ENCODE measurements at regions not wholly inside any gene's neighbourhood (a gene's known extent, or its start where the extent isn't known, plus 50 kb on each side); places are given as distances from the start of the nearest gene placed in this dataset.
A peak's percentile ranks its signal among the peaks of the same experiment; 100 is the strongest.

- H3K9ac ChIP-seq (ENCODE audit: insufficient read depth, low read length, poor library complexity, severe bottlenecking): no peak overlapping the region
- Mint-ChIP-seq H3K4me1 (no peaks in the 10 kb centered on the region), H3K27ac (peak overlapping the region in 1 of 7 donors; percentile 30), H3K36me3 (no peaks in the 10 kb centered on the region), H3K4me3 (no peak overlapping the region), H3K9me3 (peaks cover 0 to 3% (median 2%) of the 10 kb centered on the region in 7 donors), H3K27me3 (ENCODE audit: low read depth in 3 of 3) (peaks cover 10 to 17% (median 10%) of the 10 kb centered on the region in 3 donors)
- no peak overlapping the region for H3K4me3 ChIP-seq (replicated peaks in 1 of 3; ENCODE audit: low read depth in 2 of 3, low read length in 3 of 3)
- no peak for TF ChIP-seq CTCF (IDR thresholded peaks at IDR 0.05)
- H3K27ac ChIP-seq (ENCODE audit: low read depth in 1 of 2, low read length in 2 of 2): no peak overlapping the region
- intact Hi-C loops (cut with micrococcal nuclease): no loop called here
- no peaks in the 10 kb centered on the region for H3K4me1 ChIP-seq (ENCODE audit: control insufficient read depth in 1 of 2, insufficient read depth in 2 of 2, low read length in 2 of 2)
- H2AFZ ChIP-seq (ENCODE audit: insufficient read depth, low read depth, low read length, poor library complexity, severe bottlenecking): no peak overlapping the region
- no peak overlapping the region for H3K4me2 ChIP-seq (replicated peaks; ENCODE audit: extremely low read depth, low read length, poor library complexity, severe bottlenecking)
- H3K36me3 ChIP-seq (replicated peaks in 1 of 2; ENCODE audit: control insufficient read depth in 1 of 2, insufficient read depth in 2 of 2, low read length in 2 of 2): no peaks in the 10 kb centered on the region
- peaks cover 0 to 2% of the 10 kb centered on the region in 2 donors for H3K27me3 ChIP-seq (ENCODE audit: control insufficient read depth in 2 of 2, insufficient read depth in 2 of 2, low read length in 2 of 2)
- H4K20me1 ChIP-seq (ENCODE audit: insufficient read depth, low read length): no peaks in the 10 kb centered on the region
- no peak for DNase-seq
- H3K79me2 ChIP-seq (ENCODE audit: insufficient read depth, low read length): no peaks in the 10 kb centered on the region
- H3K9me3 ChIP-seq (replicated peaks in 1 of 2; ENCODE audit: control insufficient read depth in 1 of 2, insufficient read depth in 1 of 2, low read length in 2 of 2): no peaks in the 10 kb centered on the region
- 93% methylated on average over 2 of the region's 4 CpGs for WGBS (ENCODE audit: insufficient coverage)
These were observed 65.5 kb upstream of the SIX2 start for GRCh38 chr2:45074713-45075112.

GRCh38 chr2:45072862-45073237, 63.6 kb upstream of the SIX2 start:
- no peak for TF ChIP-seq CTCF (IDR thresholded peaks at IDR 0.05)
- Histone ChIP-seq H3K9ac (ENCODE audit: insufficient read depth, low read length, poor library complexity, severe bottlenecking) (no peak overlapping the region), H3K9me3 (replicated peaks in 1 of 2; ENCODE audit: control insufficient read depth in 1 of 2, insufficient read depth in 1 of 2, low read length in 2 of 2) (no peaks in the 10 kb centered on the region), H3K27me3 (ENCODE audit: control insufficient read depth in 2 of 2, insufficient read depth in 2 of 2, low read length in 2 of 2) (peaks cover 0 to 2% of the 10 kb centered on the region in 2 donors), H3K36me3 (replicated peaks in 1 of 2; ENCODE audit: control insufficient read depth in 1 of 2, insufficient read depth in 2 of 2, low read length in 2 of 2) (no peaks in the 10 kb centered on the region), H3K4me3 (replicated peaks in 1 of 3; ENCODE audit: low read depth in 2 of 3, low read length in 3 of 3) (no peak overlapping the region), H3K4me2 (replicated peaks; ENCODE audit: extremely low read depth, low read length, poor library complexity, severe bottlenecking) (no peak overlapping the region), H4K20me1 (ENCODE audit: insufficient read depth, low read length) (no peaks in the 10 kb centered on the region), H3K4me1 (ENCODE audit: control insufficient read depth in 1 of 2, insufficient read depth in 2 of 2, low read length in 2 of 2) (no peaks in the 10 kb centered on the region), H2AFZ (ENCODE audit: insufficient read depth, low read depth, low read length, poor library complexity, severe bottlenecking) (no peak overlapping the region), H3K27ac (ENCODE audit: low read depth in 1 of 2, low read length in 2 of 2) (no peak overlapping the region), H3K79me2 (ENCODE audit: insufficient read depth, low read length) (no peaks in the 10 kb centered on the region)
- H3K27me3 Mint-ChIP-seq (ENCODE audit: low read depth in 3 of 3): peaks cover 10 to 22% (median 10%) of the 10 kb centered on the region in 3 donors
- 100% methylated on average over 1 of the region's 8 CpGs for WGBS (ENCODE audit: insufficient coverage)
- H3K36me3 Mint-ChIP-seq: no peaks in the 10 kb centered on the region
- H3K4me1 Mint-ChIP-seq: no peaks in the 10 kb centered on the region
- H3K4me3 Mint-ChIP-seq: no peak overlapping the region
- peaks cover 0 to 3% (median 2%) of the 10 kb centered on the region in 7 donors for H3K9me3 Mint-ChIP-seq
- no peak overlapping the region for H3K27ac Mint-ChIP-seq
- intact Hi-C loops (cut with micrococcal nuclease): no loop called here
- no peak for DNase-seq

Measured in CD14-positive monocyte (primary cell).